GM18508 (cell line): ENCODE measurements at regions not wholly inside any gene's neighbourhood (a gene's known extent, or its start where the extent isn't known, plus 50 kb on each side); places are given as distances from the start of the nearest gene placed in this dataset.
"Not testable (repeated sequence)": the region's sequence is repeated elsewhere in the genome, so short reads cannot be mapped to it uniquely, and the experiment has no call there.

Experiments used
- ATAC-seq: cut with Tn5 transposase; IDR thresholded peaks from one replicate; pipeline ENCODE4 v1.9.1; 2021; ENCODE audit warnings: moderate number of reproducible peaks; ENCODE audit not compliant: insufficient read depth, unreplicated experiment

DNA sequence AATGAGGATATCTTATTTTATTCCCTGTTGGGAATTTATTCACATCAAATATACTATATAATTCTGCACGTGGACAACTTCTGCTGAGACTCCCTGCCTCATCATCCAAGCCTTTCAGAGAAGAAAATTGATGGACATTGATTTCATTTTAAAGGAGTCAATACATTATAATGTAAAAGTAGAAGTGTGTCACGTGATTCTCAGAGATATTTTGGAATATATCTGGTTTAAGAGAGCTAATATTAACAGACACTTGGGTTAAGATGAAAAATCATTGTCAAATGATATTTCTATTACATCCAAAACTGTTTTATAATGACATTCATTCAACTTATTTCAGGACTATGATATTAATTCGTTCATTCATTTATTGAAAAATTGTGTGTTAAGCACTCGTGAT, 314.2 kb downstream of the ADGRL2 start:
- no peak for ATAC-seq

DNA sequence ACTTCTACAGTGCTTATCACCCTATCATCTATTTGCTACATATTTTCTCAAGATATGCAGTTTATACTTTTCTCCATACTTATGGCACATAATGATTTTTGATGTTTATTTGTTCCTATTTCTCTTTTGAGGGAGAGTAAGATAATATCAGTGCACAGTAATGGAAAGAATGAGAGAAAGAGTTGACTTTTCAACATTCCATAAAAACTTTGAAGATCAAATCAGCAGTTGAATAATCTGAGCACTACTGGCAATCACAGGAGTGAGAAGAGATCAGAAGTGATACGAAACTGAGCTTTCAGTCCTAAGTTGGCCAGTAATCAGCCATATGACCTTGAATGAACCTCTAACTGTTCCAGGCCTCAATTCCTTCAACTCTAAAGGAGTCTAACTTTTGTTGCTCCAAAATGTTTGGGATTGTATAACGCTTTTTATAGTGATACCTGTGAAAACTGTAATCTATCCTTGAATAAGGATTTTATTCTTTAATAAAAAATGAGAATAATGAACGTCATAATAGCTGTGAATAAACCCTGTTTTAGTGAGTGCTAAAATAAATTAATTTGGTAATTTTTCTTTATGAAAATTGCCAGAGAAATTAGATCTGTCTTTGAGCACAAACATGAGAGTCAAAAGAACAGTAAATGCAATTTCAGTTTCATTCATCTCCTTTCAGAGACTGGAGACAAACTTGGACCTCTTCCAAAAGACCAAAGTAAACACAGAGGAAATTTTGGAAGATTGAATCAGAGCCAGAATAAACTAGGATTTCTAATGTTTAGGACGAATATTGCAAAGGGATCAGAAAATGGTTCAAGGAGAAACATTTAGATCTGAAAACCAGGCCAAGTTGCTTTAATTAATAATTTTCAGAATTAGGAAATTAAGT, 309.9 kb downstream of the ADGRL2 start:
- no peak for ATAC-seq

DNA sequence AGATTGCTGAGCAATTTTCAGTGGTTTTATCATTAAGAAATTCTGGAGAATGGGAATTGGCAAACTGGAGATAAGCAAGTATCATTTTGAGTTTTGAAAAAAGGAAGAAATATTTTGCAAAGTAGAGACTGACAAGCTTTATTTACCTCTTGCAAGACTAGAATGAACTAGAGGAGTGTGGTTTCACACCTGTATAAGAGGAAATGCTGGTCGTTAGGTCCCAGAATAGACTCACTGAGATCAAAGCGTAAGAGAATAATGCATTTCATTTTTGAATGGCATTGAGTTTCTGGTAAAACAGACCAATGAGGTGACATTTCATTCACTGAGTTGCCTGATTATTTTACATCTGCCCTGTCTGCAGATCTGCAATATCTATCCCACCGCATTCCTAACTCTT, 308.1 kb downstream of the ADGRL2 start:
- peak; percentile 64 for ATAC-seq

DNA sequence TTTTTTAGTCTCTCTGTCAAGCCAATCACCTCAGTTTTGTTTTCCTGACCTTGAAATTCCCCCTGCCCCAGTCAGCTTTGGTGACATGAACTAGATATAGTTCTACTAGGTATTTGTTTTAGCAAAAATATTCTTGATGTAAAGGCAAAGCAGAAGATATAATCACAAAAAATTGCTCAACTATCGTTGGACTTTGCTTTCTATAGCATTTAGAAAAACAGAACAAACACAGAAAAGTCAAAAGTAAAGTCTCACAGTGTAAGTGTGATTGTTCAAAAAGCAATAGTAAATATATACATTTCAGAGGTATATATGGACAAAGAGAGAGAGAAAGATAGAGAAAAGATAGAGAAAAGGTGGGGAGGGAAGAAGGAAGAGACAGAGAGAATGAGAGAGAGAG, 305.9 kb downstream of the ADGRL2 start:
- ATAC-seq: no peak

DNA sequence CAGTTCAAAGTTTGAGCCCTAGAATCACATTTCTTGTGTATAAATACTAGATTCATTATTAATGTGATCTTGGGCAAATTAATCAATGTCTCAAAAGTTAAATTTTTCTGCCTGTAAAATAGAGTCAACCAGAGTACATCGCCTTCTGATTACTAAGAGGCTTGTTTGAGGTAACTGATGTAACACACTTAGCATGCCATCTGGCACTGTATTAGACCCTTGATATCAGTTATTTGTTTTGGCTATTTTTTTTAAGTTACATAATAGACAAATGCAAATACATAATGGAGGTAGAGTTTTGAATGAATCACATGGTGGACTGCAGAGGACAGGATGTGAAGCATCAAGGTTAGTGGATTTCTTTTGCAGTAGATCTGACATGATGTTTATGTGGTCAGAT, 298.4 kb downstream of the ADGRL2 start:
- no peak for ATAC-seq

DNA sequence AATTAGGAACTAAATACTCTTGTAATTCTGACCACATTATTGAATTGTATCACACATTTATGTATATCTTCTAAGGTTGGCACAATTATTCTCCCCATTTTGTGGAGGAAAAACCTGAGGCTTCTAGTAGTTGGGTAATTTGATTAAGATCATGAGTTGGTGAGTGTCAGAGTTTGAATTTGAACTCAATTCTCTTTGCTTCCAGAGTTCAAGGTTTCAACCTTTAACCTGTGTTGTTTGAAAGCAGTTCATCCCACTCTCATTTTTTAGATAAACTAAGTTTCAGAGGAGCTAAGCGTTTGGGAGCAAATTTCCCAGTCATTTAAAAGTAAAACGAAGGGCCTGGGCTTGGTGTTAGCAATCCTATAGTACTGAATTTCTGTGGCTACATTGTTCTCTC, 293.4 kb downstream of the ADGRL2 start:
- ATAC-seq: no peak

DNA sequence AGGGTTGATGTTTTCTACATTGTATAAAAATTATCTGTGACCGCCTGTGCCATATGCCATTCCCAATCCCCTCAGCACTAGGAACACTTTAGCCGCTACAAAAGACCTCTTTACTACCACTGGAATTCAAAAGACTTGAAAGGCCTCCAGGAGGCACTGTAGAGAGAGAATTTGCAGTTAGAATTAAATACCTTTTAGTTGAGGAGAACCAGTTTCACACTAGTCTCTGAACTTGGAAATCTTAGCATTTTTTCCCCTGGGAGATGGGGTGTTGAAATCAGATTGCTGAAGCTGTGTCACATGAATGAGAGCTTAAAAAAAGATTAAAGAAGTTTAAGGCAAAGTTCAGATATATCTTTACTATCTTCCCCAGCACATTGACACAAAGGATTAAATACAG, 291.0 kb downstream of the ADGRL2 start:
- ATAC-seq: no peak

DNA sequence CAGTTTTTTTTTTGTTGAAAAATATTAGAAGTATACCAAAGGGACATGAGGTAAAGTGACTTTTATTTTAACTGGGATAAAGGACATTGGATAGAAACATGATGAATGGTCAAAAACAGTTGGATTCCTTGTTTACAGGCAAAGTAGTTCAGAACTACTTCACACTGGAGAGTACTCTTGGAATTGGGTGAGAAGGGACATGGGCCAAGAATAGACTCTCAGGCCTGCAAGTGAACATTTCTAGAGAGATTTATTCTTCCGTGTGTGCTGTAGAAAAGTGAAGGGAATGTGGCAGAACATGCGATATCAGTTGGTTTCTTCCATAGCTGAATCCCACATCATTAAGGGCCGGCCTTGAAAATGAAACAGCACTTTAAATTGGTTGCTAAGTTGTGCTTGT, 290.5 kb downstream of the ADGRL2 start:
- no peak for ATAC-seq

DNA sequence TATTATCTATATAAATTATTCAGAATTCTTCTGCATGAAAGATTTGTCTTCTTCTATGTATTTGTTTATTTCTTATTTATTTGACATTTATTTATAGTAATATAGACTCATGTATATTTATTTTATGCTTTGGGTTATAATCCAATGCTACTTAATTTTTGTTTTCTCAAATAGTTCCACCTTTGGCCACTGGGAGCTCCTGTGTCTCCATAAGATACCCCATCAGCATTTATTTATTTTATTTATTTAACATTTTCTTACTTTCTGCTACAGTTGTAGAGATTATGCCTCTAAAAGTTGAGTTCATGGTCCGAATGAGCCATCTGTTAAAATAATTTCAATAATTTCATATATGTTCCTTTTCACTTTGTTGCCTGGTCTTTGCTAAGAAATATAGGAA, 289.4 kb downstream of the ADGRL2 start:
- ATAC-seq: no peak

DNA sequence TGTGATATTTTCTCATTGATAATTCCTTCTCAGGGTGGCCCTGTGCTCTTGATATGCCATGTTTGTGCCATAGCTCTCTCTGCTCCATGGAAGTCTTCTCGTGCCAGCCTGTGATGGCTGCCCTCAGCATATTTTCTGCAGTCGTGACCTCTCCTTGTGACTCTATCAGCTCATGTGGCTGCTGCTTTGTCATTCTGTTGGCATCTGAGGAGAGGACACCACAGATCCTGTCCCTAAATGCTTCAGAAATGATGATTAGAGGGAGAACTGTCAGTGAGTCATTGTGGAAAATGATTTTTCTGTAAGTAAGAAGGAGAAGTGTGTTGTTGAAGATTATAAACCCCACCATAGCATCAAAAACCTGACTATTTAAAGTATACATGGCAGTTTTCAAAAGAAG, 286.0 kb downstream of the ADGRL2 start:
- ATAC-seq: no peak

DNA sequence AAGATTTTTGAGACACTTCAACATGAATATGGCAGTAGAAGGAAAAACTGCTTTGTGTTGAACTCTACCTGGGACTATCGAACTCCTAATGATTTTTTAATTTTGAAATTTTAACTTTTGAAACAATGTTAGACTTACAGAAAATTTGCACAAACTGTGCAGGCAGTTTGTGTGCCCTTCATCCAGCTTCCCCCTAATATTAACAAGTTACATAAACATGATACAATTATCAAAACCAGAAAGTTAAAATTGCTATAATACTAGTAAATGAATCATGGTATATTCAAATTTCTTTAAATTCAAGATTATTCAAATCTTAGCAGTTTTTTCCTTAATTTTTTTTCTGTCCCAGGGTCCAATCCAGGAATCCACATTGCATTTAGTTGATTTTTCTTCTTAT, 278.9 kb downstream of the ADGRL2 start:
- no peak for ATAC-seq

DNA sequence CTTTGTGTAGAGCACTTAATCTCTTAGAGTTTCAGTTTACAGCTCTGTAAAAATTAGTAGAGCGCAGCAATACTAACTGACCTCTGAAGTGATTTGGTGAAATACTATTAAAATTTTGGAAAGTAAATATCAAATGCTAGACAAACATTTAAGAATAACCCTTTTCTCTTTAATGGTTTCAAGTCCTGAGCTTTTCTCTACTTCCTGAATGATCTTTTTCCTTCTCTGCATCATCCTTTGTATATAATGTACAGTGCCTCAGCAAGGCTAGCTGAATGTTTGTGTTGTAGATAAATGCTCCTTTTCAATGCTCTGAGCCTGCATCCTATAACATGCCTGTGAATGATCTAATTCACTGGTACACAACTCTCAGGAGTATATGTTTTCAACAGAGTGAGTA, 272.9 kb downstream of the ADGRL2 start:
- no peak for ATAC-seq

DNA sequence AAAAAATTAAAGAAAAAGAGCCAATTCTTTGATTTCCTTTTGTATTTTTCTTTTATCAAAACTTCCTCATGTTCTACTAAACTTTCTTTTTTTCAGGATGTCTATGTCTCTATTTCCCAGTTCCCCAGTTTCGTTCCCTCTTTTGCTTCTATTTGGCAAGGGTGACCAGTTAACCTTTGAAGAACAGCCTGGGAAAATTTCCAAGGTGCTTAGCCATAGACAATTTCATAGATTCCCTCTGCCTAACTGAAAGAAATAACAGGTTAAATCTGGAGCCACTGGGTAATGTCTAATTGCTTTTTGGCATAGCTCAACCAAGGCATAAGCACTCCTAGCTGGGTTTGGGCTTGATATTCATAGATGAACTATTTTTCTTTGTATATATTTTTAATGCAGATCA, 272.3 kb downstream of the ADGRL2 start:
- no peak for ATAC-seq

DNA sequence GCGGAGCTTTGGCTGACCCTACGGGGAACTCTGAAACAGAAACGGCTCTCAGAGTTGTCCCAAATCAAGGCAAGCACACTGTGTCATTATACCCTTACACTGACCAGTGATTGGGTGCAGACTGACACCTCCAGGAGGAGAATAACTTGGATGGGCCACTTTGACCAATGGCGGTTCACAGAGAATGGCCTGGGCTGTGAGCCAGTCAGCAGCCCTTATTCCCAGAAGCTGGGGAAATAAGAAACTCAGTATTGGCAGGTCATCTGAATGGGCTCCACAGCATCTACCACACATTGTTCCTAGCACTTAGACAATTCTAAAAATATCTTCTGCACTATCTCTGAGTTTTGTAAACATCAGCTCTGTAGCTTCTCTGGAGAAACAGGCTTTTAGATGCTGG, 265.2 kb downstream of the ADGRL2 start:
- ATAC-seq: no peak

DNA sequence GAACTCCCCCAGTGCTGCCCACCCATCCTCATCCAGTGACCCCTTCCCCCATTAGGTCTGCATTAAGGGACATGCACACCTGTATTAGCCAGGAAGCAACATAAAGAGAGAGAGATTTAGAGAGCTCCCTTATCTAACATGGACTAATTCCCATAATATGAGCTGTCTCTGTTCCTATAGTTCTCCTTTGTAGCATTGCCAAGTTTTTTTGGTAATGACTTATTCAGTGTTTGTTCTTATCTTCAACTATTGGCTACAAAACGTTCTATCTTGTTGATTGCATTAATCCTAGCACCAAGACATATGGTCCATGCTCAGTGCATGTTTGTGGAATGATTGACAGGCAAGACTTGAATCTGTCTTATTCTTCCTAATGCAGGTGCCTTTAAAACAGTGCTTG, 264.0 kb downstream of the ADGRL2 start:
- ATAC-seq: no peak

DNA sequence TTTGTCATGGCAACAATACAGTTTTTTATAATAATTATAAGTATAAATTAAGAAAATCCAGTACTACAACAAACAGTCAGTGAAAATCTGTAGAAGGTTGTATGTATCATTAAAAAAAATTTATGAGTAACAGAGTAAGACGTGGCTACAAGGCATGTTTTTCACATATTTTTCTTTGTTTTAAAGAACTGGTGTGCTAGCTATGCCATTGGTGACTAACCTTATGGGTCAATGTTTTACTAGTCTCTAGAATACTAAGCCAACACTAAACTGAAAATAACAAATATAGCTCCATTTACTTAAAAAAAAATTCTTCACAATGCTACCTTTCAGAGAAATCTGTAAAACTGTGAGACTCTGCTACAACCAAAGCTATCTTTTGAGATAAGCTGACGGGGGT, 261.5 kb downstream of the ADGRL2 start:
- ATAC-seq: no peak

DNA sequence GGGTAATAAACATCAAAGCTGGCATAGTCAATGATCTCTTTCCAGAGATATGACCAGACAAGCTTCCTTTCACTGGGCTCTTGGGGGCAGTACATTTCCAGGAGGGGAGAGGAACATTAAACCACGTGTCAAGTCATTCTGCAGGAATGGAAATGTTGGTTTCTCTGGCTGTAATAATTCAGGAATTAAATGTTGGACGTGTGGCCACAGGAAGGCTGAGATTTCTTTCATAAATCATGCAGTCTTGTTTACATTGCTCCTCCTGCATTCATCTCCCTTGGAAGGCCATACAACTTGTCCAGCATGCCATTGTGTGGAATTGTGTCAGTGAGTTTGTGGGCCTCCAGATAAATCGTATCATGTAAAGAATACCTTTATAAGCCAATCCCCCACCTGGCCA, 259.2 kb downstream of the ADGRL2 start:
- ATAC-seq: no peak

DNA sequence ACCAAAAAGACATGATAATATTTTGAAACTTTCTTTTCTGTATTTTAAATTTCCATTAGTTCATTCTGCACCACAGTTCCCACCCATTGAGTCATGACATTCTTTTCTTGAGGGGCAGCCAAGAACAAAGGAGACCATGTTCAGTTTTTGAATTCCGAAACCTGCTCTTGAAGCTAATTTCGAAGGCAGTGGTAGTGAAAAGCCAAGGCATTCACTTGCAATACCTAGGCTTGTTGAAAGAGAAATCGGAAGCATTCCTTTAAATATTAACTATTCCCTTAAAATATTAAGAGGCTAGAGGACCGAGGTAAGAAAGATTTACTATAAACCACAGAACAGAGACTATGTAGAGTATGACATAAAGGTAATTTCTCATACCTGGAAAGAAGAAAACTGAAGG, 256.3 kb downstream of the ADGRL2 start:
- ATAC-seq: no peak

DNA sequence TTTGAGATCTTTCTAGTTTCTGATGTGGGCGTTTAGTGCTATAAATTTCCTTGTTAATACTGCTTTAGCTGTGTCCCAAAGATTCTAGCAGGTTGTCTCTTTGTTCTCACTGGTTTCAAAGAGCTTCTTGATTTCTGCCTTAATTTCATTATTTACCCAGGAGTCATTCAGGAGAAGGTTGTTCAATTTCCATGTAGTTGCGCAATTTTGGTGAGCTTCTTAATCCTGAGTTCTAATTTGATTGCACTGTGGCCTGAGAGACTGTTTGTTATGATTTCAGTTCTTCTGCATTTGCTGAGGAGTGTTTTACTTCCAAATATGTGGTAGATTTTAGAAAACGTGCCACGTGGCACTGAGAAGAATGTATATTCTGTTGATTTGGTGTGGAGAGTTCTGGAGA, 254.6 kb downstream of the ADGRL2 start:
- ATAC-seq: not testable (repeated sequence)

DNA sequence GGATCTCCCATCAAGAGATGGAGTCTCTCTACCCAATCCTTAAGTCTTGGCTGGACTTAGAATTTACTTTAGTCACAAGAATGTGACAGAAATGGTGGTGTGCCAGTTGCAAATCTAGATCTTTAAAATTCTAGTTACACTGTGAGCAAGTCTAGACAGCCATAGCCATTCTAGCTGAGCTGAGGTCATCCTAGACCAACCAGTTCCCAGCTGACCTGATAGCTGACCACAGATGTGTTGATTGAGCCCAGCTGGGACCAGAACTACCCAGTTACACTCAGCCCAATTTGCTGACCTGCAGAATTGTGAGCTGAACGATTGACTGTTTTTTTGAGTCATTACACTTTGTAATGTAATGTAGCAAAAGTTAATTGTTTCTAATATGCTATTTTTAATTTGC, 251.8 kb downstream of the ADGRL2 start:
- no peak for ATAC-seq

DNA sequence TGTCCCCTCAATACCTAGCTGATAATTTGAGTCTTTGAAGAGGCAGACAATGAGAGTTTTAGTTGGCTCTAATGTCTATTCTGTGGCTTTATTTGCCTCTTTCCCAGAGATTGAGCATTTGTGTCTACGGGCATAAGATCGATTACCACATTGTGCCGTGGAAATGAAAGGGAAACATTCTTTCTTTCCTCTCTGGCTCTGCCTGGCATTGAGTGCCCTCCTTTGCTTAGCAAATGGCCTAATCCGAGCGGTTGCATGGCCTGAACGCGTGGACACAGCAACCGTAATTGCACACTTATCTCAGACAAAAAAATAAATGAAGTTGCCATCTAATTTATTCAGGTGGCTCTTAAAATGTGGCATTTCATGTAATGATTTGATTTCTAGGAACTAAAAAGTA, 247.9 kb downstream of the ADGRL2 start:
- no peak for ATAC-seq

DNA sequence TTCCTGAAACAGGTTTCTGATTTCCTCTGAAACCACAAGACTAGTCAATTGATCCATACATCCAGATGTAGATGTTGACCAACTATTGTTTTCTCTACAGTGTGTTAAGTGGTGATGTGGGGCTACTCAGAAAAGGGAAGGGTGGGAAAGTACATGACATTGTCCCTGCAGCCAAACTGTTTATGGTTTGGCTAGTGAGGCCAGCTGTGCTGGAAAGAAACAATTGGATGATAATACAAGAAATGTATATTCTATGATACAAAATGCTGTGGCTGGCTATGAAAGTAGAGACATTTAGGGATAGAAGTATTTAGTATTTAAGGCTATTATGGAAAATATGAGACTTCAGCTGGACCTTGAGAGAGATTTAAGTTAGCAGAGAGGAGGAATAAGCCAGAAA, 244.5 kb downstream of the ADGRL2 start:
- no peak for ATAC-seq

DNA sequence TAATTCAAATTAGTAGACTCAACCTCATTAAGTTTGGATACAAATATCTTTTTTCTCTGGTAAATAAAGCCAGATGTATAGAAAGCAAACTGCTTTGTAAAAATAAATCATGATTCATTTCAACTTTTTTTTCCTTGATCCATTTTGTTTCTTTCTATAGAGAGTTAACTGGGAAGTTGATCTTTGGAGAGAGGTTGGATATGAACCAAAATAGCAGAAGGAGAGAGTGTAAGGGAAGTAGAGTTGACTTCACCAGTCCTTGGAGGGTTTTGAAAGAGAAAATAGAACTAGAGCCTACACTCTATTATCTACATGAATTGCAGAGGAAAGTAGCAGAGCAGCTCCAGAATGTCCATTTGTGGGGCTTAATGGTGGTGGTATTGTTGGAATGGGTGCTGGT, 243.8 kb downstream of the ADGRL2 start:
- no peak for ATAC-seq
